ENCODE measurements at regions not wholly inside any gene's neighbourhood (a gene's known extent, or its start where the extent isn't known, plus 50 kb on each side); places are given as distances from the start of the nearest gene placed in this dataset.

GRCh38 chr12:33825986-33826602, 196.2 kb upstream of the ALG10 start:
- no peak overlapping the region for H3K4me3 Mint-ChIP-seq
- no peak overlapping the region for H4K5ac ChIP-seq (ENCODE audit: insufficient read length, low read depth, low read length)
- no peaks in the 10 kb centered on the region for H3K79me1 ChIP-seq (ENCODE audit: insufficient read depth, low read depth, low read length, poor library complexity, severe bottlenecking)
- no peaks in the 10 kb centered on the region for H3K27me3 ChIP-seq (ENCODE audit: insufficient read depth, low read length)
- no peak overlapping the region for H3K23ac ChIP-seq (ENCODE audit: insufficient read length, low read depth, low read length)
- H3K4me1 ChIP-seq (ENCODE audit: insufficient read depth, low read length) = no peaks in the 10 kb centered on the region
- no peaks in the 10 kb centered on the region for H3K27me3 Mint-ChIP-seq (ENCODE audit: low read depth)
- no peak overlapping the region for H3K4me2 ChIP-seq (ENCODE audit: insufficient read depth, insufficient read length, low read length)
- H4K91ac ChIP-seq (ENCODE audit: insufficient read length, low read depth, low read length) = no peak overlapping the region
- H3K9ac ChIP-seq (ENCODE audit: extremely low read depth, insufficient read length, low read length) = no peak overlapping the region
- H4K20me1 ChIP-seq (ENCODE audit: control insufficient read depth, insufficient read depth, insufficient read length) = no peaks in the 10 kb centered on the region
- no peaks in the 10 kb centered on the region for H3K36me3 Mint-ChIP-seq (ENCODE audit: insufficient read depth in 1 of 3, low read depth in 3 of 3)
- H4K8ac ChIP-seq (replicated peaks; ENCODE audit: insufficient read length, low read depth, low read length) = no peak overlapping the region
- no peak overlapping the region for H3T11ph ChIP-seq (ENCODE audit: low read length)
- peaks cover 0 to 3% of the 10 kb centered on the region in 2 experiments; a peak in 2 of 5 replicates for H3K9me3 Mint-ChIP-seq
- no peak overlapping the region for H3K18ac ChIP-seq (ENCODE audit: insufficient read length, low read depth, low read length)
- no peaks in the 10 kb centered on the region for H3K23me2 ChIP-seq (ENCODE audit: insufficient read length, low read depth, low read length, poor library complexity, severe bottlenecking)
- H3K27ac ChIP-seq (ENCODE audit: insufficient read length, low read depth, low read length) = no peak overlapping the region
- no peak for TF ChIP-seq CTCF (conservative IDR thresholded peaks at IDR 0.05)
- H3K79me2 ChIP-seq (ENCODE audit: insufficient read depth, low read length) = no peaks in the 10 kb centered on the region
- no peak overlapping the region for H2BK15ac ChIP-seq (ENCODE audit: low read depth, low read length)
- no peak overlapping the region for H2AFZ ChIP-seq (ENCODE audit: low read length)
- WGBS (ENCODE audit: extremely low coverage, insufficient read length, low lambda C conversion rate) = no CpG with 5 or more reads among the region's 2 CpGs
- H3K4ac ChIP-seq (ENCODE audit: low read depth, low read length) = no peak overlapping the region
- no peak overlapping the region for H2BK5ac ChIP-seq (ENCODE audit: insufficient read length, low read length)
- H3K56ac ChIP-seq (ENCODE audit: insufficient read length, low read depth, low read length) = no peak overlapping the region
- H3K9me3 ChIP-seq (ENCODE audit: control insufficient read depth, low read depth, low read length) = no peaks in the 10 kb centered on the region
- no peaks in the 10 kb centered on the region for H3K4me1 Mint-ChIP-seq
- H2BK20ac ChIP-seq (ENCODE audit: low read depth, low read length, poor library complexity, severe bottlenecking) = no peak overlapping the region
- no peak overlapping the region for H3K27ac Mint-ChIP-seq
- no peak for DNase-seq
- no peak overlapping the region for H2BK120ac ChIP-seq (ENCODE audit: low read depth, low read length, poor library complexity, severe bottlenecking)
- H2AK5ac ChIP-seq (ENCODE audit: insufficient read length, low read length) = no peak overlapping the region
- H3K14ac ChIP-seq (ENCODE audit: insufficient read depth, low read length) = no peak overlapping the region
- no peak overlapping the region for H2BK12ac ChIP-seq (ENCODE audit: insufficient read length, low read depth, low read length)

Measured in H9 (cell line).